GM04504 (cell line): ENCODE measurements at regions not wholly inside any gene's neighbourhood (a gene's known extent, or its start where the extent isn't known, plus 50 kb on each side); places are given as distances from the start of the nearest gene placed in this dataset.

Source experiments
- DNase-seq: peaks from one replicate; pipeline ENCODE4 v3.0.0-alpha.2; 2012; ENCODE audit warnings: low read depth

DNA sequence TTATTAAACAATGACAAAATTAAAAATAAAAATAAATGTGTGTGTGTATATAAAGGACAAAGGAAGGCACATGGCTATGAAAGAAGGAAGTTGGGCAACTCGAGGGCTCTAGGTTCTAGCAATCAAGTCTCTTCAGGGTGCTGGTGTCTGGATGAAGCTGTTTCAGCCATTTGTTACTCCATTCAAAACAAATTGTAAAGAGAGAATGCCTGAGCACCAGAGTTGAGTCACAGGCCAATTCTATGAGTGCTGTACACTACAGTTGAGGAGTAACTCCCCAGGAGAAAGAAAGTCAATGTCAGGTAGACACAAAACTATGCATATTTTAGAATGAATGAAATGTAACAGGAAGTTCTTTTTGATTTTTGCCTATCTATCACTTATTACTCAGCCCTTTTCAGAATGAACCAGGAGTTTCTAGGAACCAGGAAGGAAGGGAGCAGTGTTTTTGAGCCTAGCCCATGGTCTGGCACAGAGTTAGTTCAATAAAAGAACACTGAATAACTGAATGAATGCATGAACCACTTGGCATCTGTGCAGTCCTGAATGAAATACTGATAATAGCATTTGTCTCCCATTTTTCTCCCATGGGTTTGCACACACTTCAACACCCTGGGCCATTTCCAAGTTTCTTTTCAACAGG is 151.7 kb upstream of the CPEB2 start:
- no peak for DNase-seq

DNA sequence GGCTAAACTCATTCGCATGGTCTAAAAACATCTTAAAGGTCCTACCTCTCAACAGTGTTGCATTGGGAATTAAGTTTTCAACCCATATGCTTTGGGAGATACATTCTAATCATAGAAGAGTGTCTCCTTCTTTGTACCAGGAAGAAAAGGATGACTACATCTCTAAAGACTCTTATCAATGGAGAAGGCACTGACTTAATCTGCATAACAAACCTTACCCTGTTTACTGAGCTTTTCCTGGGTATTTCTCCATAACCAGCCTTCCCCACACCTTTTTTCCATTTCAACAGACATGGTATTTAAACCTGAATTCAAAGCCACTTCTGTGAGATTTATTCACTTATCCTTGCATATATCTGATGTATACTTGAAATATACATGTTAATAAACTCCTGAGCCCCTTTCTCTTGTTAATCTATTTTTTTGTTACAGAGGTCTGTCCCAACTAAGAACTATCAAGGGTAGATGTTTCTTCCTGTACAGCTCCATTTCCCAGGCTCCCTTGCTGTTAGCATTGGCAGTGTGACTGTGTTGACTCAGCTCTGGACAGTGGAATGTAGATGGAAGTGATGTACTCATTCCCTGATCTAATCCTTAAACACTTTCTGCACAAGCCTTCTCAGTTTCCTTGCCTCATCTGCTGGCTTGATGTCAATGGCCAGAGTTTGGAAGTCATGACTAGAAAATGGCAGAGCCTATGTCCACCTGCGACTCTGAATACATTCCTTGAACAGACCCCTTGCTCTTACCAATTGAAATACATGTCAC is 148.9 kb upstream of the CPEB2 start:
- DNase-seq = peak; percentile 77

DNA sequence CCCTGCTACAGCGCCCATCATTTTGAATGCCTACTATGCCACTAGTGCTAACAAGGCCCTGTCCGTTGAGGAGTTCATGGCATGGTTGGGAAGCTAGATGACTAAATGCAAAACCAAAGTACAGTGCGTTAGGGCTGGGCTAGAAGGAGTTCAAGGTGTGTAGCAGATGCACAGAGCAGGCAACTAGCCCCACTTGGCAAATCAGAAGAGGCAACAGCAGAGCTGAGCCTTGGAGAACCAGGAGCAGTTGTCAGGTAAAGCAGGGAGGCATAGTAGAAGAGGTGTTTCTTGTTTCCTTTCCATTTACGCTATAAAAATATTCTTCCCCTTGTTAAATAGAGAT is 146.6 kb upstream of the CPEB2 start:
- no peak for DNase-seq

DNA sequence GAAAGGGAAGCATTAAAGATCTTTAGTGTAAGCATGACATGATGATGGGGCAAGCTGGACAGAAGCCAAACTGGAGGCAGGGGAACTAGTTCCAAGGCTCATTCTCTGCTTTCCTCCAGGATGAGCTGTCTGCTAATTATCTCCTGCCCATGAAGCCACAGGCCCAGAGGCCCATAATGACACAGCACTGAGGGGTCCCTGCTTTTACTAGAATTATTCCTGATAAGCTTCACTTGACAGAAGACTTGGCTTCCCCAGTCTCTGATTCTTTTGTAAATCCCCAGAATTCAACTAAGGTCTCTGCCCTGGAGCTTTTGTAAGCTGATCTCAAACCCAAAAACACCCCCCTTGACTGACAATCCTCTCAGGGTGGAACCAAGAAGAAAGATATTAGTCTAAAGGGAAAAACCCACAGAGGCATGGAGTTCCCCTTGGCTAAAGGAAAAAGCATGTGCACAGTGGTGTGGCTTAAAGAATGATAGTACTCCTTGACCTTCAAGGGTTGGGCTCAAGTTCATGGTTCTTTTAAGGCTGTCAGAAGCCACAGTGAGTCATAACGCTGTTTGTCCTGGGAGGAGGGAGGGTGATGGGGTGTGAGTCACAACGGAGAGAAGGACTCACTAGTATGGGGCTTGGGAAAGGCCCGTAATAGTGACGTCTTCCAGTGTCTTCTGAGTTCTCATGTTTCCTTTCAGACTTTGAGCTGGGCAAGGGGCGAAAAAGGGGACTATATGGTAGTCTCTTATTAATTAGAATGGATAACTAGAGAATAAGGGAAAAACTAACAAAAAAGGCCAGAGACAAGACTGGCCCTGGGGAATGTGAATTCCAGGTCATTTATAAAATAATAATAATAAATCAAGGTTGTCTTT is 146.0 kb upstream of the CPEB2 start:
- peak; percentile 93 for DNase-seq

DNA sequence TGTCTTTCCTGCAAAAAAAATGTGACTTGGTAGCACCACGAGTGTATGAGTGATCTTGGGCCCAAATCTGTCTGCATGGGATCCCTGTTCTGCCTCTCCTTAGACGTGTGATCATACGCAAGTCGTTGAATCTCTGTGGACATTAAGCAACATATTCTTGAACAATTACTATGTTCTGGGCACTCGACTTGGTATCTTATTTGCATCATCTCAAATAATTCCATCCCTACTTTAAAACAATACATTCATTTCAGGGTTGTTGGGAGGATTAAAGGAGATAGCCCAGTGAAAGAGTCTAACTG is 145.4 kb upstream of the CPEB2 start:
- no peak for DNase-seq

DNA sequence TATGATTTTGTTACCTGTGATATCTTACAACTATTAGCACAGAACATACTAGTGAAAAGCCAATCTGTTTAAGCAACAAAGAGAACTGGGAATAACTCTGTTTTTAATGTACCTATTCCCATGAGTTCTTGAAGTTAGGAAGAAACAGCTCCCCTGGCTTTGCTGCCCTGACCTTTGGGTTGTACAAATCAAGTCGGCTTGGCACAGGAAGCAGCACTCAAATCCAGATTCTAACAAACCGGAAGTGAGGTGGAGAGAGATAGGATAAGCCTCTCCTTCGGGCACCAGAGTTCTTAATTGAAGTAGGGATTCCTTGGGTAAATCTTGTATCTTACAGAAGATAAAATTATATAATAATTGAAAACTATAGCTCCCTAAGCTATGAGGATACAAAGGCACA is 144.8 kb upstream of the CPEB2 start:
- no peak for DNase-seq

DNA sequence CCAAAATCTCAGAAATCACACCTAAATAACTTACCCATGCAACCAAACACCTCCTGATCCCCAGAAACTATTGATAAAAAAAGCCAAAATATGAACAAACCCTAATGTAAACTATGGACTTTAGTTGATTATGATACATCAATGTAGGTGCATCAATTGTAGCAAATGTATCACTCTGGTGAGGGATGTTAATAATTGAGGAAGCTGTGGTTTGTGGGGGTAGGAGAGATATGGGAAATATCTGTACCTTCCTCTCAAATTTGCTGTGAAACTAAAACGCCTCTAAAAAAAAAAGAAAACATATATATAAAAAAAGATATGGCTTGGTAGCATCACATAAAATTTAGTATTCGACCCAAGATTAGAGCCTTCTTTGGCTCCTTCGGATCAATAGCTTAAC is 144.3 kb upstream of the CPEB2 start:
- DNase-seq = no peak

DNA sequence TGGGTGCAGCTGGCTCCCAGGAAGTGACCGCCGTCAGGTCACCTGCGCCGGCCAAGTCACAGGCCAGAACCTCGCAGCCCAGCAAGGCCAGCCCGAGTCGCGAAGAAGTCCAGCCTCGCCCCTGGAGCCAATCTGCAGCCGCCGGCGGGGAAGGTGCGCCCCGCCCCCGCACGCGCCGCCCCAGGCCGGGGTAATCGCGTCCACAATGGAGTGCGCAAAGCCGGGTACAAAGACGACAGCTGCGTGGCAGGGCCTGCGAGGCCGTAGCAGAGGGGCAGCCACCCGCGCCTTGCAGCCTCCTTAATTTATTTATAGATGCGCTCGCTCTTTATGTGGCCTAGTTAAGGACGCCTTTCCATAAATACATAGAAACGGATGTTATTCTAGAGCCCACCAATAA is 139.4 kb upstream of the CPEB2 start:
- no peak for DNase-seq

DNA sequence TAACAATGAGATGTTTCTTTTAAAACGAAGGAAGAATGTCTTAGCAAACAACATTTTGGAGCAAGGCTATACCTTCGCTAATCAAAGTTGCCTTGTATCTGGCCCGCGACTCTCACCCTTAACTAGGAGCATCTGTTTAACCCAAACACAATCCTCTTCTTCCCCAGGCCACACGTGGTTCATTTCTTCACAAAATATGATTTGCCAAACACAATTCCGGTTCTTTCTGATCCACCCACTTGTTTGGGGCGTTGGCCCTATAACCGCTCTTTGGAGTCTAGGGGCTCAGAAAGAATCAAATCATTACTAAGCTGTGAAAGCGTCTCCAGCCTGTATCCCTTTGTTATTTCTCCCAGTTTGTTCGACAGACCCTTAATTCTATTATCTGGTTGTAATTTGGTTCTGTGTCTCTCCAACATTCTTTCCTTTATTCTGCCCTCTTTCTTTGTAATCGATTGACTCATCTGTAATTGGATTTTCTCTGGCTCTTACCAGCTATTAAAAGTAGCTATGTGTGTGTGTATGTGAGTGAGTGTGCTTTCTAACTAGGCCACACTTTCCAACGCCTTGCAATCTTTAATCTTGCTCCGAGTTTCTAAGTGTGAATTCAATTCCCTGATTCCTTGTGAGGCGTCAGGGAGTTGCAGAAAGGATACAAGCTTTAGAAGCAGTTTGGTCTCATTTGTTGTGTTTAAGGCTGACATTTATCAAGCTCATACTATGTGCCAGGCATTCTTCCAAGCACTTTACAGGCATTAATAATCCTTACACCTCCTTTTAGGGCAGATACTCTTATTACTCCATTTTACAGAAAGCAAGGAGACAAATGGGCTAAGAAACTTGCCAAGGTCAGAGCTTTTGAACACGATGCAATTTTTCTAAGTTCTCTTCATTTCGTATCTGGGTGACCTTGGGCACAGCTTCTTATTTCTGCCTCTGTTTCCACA is 138.6 kb upstream of the CPEB2 start:
- no peak for DNase-seq

DNA sequence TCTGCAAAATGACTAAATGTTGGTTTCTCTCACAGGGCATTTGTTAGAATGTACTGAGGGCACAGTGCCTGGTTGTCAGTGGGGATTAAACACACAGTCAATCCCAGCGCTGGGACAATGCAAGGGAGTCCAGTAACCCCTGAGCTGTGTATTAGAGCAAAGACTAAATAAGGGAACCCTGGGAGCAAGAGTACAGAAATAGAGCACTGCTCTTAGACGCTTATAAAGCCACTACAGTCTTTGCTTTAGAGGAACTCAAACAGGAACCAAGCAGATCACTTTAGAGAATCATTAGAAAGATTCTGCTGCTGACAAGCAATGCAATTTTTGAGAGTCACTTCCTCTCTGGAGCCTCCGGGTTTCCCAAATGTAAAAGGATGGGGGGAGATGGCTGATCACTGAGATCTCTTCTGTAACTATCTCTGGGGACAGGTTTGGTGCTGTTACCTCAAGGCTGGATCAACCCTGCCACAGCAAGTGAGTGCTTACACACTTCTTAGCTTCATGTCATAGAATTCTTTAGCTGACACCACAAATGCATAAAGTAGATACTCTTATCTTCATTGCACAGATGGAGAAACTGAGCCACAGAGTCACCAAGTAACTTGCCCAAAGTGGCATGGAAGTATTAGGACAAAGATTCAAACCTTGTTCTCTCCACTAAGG is 137.8 kb upstream of the CPEB2 start:
- DNase-seq = no peak

DNA sequence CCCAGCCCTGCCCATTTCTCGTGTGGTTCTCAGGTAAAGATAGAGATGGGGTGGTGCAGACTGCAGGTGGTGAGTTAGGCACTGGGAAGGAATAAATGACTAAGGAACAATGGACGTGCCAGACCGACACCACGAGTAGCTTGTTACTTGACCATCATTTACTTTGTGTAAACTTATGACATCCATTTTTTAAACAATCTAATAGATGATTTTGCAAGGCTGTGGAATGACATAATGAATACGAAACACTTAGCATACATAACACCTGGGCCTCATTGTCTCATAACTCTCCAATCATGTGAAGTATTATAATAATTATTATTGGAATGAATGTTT is 137.3 kb upstream of the CPEB2 start:
- DNase-seq = no peak

DNA sequence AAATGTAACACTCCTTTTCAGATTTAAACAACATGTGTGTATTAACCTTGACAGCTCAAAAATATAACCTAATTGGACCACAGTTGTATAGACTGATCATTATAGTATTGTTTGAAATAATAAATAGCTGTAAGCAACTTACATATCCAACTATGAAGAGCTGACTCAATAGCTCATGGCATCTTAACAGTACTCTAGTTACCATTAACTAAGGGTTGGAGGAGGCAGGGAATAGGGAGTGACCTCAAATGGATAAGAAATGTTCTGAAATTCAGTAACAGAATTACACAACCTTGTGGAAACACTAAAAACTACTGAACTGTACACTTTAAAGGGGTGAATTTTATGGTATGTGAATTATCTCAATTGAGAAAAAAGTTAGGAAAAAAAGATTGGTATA is 136.5 kb upstream of the CPEB2 start:
- DNase-seq = no peak

DNA sequence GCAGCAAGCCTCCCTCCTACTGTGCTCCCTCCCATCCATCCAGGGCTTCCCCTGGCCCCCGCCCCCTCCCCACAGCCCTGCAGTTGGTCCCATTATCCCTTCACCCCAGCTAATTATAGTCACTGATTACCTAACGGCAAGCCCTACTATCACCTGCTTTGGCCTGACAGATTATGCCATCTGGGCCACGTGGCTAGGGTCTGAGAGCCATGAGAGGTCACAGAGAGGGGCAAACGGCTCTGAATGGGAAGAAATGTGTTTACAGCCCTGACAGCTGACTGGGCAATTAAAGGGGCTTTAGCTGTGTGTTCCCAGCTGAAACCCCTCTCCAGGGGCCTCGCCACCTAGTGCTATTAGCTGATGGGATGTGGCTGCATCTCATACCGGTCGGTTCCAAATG is 134.4 kb upstream of the CPEB2 start:
- no peak for DNase-seq

DNA sequence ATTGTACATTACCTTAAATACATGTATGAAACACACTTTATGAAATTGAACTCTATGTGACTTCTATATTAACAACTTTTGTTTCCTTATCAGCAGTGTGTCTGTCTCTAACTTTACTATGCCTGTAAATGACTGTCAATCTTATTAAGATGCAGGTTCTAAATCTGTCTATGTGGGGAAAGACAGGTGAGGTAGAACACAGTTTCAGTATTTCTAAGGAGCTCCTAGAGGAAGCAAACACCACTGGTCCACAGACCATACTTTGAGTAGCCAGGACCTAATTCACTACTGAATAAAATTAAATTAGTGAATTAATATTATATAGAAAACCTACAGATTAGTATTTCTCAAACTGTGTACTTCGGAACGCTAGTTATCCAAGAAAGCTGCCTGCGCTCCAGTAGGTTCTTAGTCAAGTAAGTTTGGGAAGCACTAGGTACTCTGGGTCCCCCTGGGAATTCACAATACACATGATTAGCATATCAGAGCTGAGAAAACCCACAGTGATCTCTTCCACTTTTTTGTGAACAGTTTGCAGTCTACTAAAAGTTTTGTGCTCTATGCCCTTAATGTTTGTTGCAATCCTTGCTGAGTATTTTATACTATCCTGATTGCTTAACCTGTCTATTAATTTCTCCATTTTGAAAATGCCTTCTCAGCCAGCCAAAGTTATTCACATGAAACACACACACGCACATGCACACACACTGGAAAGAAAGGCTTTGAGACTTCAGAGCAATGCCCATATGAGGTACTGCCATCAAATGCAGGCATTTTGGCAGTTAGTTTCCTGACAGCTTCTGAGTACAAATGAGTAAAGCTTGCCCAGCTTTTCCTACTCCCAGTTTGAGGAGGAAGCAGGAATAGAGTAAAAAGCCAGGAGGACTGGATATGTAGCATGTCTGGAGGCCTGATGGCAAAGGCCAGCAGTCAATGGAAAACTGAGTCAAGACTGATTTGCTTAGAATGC is 133.6 kb upstream of the CPEB2 start:
- no peak for DNase-seq

DNA sequence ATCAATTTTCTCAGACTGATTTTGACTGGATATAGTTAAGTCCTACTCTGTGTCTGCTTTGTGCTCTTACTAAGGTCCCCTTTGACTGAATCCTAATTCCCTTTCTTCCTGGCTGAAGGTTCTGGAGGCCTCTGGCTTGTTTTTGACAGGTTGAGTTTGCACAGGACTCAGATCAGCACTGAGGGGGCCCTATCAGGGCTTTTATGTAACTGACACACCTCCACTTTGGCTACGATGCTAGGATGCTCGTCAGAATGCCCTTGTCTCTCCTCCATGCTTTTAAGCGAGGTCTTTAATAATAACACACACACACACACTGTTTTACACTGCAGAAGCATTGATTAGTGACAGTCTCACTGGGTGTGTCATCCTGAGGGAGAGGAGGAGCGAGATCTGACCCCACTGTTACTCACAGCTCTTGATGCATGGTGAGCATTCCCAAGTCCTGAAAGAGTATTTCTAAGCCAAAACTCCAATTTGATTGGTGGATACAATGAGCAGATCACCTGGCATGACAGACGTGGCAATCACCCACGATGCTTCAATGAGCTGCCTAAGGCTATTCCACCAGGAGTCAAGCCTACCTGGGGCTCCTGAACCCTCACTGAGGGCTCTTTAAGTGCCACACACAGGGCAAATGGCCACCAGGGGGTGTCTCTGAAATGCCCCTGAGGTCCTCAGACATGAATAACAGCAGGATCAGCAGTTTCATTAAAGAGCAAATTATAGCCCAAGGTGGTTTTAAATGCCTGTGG is 130.4 kb upstream of the CPEB2 start:
- DNase-seq = no peak

DNA sequence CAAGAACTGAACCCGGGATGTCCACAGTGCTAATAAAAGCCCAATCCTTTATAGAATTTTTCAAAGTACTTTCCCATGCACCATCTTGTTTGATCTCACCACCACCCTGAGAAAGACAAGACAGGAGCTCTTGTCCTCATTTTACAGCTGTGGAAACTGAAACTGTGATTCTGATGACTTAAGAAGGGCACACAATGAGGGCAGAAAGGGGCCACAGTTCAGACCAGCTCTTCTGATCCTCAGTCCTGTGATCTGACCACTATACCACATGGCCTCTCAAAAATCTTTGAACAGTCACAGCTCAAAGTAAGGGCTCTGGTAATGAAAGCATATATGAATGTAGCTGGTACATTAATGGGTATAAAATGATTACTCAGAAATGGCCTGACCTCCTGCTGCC is 127.3 kb upstream of the CPEB2 start:
- DNase-seq = no peak

DNA sequence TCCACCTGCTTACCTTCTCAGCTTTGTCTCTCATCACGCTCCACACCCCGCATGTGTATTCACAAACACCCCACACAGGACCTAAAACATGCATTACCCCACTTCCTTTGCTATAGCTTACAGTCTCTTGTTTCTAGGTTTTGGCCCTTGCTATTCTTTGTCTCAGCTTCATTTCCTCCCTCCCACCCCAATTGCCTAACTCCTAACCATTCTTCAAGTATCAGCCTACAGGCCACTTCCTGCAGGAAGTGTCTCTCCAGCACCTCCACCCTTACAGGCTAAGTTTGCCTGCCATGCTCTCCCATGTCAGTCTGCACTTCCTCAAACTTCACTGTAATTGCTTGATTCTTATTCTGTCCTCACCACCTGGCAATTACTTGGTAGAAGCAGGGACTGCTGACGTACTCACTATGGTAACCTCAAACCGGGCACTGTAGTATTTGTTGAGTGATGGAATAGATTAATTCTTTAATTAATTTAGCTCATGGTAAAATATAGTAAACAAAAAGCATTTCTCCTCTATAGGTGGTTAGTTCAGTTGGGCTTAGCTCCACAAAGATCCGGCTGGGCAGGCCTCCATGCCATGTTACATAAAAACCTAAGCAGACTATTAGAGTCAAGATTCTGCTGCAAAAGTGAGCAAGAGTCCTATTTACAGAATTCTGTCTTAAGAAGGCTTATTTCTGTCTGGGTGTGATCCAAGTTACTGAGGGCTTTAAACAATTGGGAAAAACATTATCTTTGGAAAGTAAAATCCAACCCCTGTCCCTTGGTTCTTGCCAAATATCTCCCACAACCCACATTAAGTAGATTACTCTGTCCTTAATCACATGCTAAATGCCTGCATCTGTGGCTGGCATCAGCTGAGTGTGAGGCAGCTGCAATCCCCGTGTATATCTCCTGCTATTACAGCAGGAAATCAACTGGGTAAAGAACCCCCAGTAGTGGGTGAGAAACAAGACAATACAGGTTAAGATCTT is 124.7 kb upstream of the CPEB2 start:
- DNase-seq = no peak

DNA sequence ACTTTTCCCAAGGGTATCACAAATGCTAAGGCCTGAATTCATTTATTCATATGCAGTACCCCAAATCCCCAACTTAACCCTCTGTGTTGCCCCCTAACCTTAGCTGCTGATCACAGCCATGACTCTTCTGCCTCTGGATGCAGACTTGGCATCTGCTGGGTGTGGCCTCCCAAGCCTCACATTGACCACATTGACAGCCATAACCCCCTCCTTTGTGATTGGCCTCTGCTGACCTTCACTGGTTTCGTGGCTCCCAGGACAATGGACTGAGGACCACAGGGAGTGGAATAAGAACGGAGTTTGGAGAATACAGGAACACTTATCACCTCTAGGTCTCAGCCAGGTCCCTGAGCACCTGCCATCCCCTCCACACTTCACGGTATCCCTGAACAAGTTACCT is 123.6 kb upstream of the CPEB2 start:
- DNase-seq = no peak

DNA sequence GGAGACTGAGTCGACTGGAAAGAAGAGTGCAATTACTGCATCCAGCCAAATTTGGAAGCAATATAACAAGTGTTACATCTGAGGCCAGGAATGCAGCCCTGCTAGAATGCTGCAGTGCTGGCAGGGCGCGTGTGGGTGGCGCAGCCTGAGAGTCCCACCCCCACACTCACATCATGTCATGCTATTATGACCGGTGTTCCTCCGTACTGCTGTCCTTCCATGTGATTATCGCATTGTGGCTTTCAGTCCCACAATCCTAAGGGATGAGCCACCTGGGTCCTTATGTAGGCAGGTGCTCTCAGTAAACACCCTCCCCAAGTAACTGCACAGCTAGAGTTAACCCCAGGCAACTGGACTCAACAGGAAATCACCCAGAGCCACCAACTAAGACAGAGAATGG is 122.6 kb upstream of the CPEB2 start:
- DNase-seq = no peak
